ENCODE measurements at regions not wholly inside any gene's neighbourhood (a gene's known extent, or its start where the extent isn't known, plus 50 kb on each side); places are given as distances from the start of the nearest gene placed in this dataset.

- H3K23me2 ChIP-seq (ENCODE audit: low read depth, low read length), result no peaks in the 10 kb centered on the region
- H3K9me3 ChIP-seq (ENCODE audit: insufficient read depth in 2 of 2, low read depth in 1 of 2, low read length in 1 of 2), result no peaks in the 10 kb centered on the region
- H4K20me1 ChIP-seq (replicated peaks in 1 of 2; ENCODE audit: control insufficient read depth in 1 of 2, insufficient read depth in 2 of 2, low read length in 2 of 2), result no peaks in the 10 kb centered on the region
- DNase-seq (ENCODE audit: low read depth in 1 of 2, low spot score in 2 of 2), result no peak
- no peak overlapping the region for H3K4ac ChIP-seq (replicated peaks; ENCODE audit: insufficient read length, low read depth, low read length)
- no peak overlapping the region for H2BK120ac ChIP-seq (replicated peaks; ENCODE audit: low read depth, low read length)
- H3K4me2 ChIP-seq (ENCODE audit: insufficient read depth in 1 of 2, low read depth in 2 of 2, low read length in 2 of 2), result no peak overlapping the region
- no peak overlapping the region for H2BK12ac ChIP-seq (ENCODE audit: low read depth, low read length)
- ChIA-PET POLR2A (ENCODE audit: partially characterized antibody) (no interaction called here), CTCF (ENCODE audit: partially characterized antibody) (interaction anchor here (1.4 to 2.6 kb wide), 2 partner anchors 11 to 32 kb away, joined by 4 to 7 read pairs; no protein-coding TSS in a partner anchor)
- 60% methylated on average over 2 of the region's 2 CpGs; no CpG with 5 or more reads in 1 of the 2 experiments for WGBS, 2 experiments (ENCODE audit: extremely low coverage in 1 of 2, insufficient coverage in 1 of 2, insufficient read length in 1 of 2, insufficient replicate concordance in 2 of 2, low coverage in 1 of 2, low lambda C conversion rate in 2 of 2, missing lambda C conversion rate in 1 of 2)
- H3K18ac ChIP-seq (ENCODE audit: extremely low read depth, low read length), result no peak overlapping the region
- FAIRE-seq, result no peak
- H4K8ac ChIP-seq (ENCODE audit: extremely low read depth, insufficient read depth, low read length), result no peak overlapping the region
- no peak overlapping the region for H2AFZ ChIP-seq (ENCODE audit: low read length)
- no peaks in the 10 kb centered on the region for H3K27me3 ChIP-seq (replicated peaks in 1 of 4; ENCODE audit: control insufficient read depth in 3 of 4, extremely low read depth in 1 of 4, insufficient read depth in 3 of 4, low read length in 3 of 4)
- no peaks in the 10 kb centered on the region for H3K79me2 ChIP-seq (ENCODE audit: control insufficient read depth in 1 of 2, insufficient read depth in 2 of 2, low read length in 2 of 2)
- H2BK20ac ChIP-seq (ENCODE audit: low read length), result no peak overlapping the region
- H2AK5ac ChIP-seq (ENCODE audit: low read depth, low read length), result no peak overlapping the region
- no peak overlapping the region for H2BK15ac ChIP-seq (ENCODE audit: low read length)
- no peaks in the 10 kb centered on the region; a peak in 1 of 7 replicates for H3K4me1 ChIP-seq (replicated peaks in 1 of 4; ENCODE audit: control insufficient read depth in 3 of 4, insufficient read depth in 4 of 4, low read length in 3 of 4)
- H2BK5ac ChIP-seq (ENCODE audit: low read depth, low read length), result no peak overlapping the region
- TF ChIP-seq EZH2 (IDR thresholded peaks at IDR 0.05; ENCODE audit: low read depth, low read length, severe bottlenecking), result no peak
- TF ChIP-seq YY1 (IDR thresholded peaks at IDR 0.05; ENCODE audit: low read depth, low read length), result no peak
- H4K5ac ChIP-seq (ENCODE audit: insufficient read length, low read depth, low read length), result no peak overlapping the region
- H3K23ac ChIP-seq (ENCODE audit: insufficient read length), result no peak overlapping the region
- no peak overlapping the region for H3K4me3 ChIP-seq (ENCODE audit: extremely low read depth in 1 of 4, insufficient read depth in 2 of 4, low read depth in 3 of 4, low read length in 4 of 4)
- no peaks in the 10 kb centered on the region for H3K79me1 ChIP-seq (ENCODE audit: low read depth, low read length)
- H3K56ac ChIP-seq (replicated peaks; ENCODE audit: insufficient read length, low read depth, low read length), result no peak overlapping the region
- no peak overlapping the region for H4K91ac ChIP-seq (replicated peaks; ENCODE audit: insufficient read length, low read length)
- H3K27ac ChIP-seq (ENCODE audit: low read depth, low read length), result no peak overlapping the region
- no peak overlapping the region for H3K9ac ChIP-seq (replicated peaks in 1 of 4; ENCODE audit: extremely low read depth in 1 of 4, low read depth in 3 of 4, low read length in 3 of 4)
- no peaks in the 10 kb centered on the region for H3K36me3 ChIP-seq (ENCODE audit: control insufficient read depth in 2 of 4, insufficient read depth in 4 of 4, low read length in 3 of 4)
- no peak overlapping the region for H3K14ac ChIP-seq (ENCODE audit: insufficient read length)
These were observed 90.6 kb upstream of the USP24 start for GRCh38 chr1:55305735-55306134.
